Esophagus (tissue), 2 donors: ENCODE measurements at regions not wholly inside any gene's neighbourhood (a gene's known extent, or its start where the extent isn't known, plus 50 kb on each side); places are given as distances from the start of the nearest gene placed in this dataset.
"Not testable (repeated sequence)": the region's sequence is repeated elsewhere in the genome, so short reads cannot be mapped to it uniquely, and the experiment has no call there.

Source experiments
- H3K27ac ChIP-seq, 2 donors: one replicate each; pipeline ENCODE4 v1.5.1; 2013; ENCODE audit warnings: low read depth in 2 of 2, mild to moderate bottlenecking in 2 of 2, inconsistent platforms in 1 of 2, low read length in 1 of 2, moderate library complexity in 1 of 2
- H3K27me3 ChIP-seq, 2 donors: one replicate each; pipeline ENCODE4 v1.6.1; 2013; ENCODE audit warnings: low read length in 2 of 2, control low read depth in 1 of 2, mild to moderate bottlenecking in 1 of 2; ENCODE audit not compliant: insufficient read depth in 2 of 2, control insufficient read depth in 1 of 2
- H3K36me3 ChIP-seq, 2 donors: one replicate each; pipeline ENCODE4 v1.6.1; 2013; ENCODE audit warnings: low read length in 1 of 2; ENCODE audit not compliant: control insufficient read depth in 2 of 2, insufficient read depth in 2 of 2
- H3K4me1 ChIP-seq, 2 donors: one replicate each; pipeline ENCODE4 v1.6.1; 2013; ENCODE audit warnings: low read length in 1 of 2; ENCODE audit not compliant: control insufficient read depth in 2 of 2, insufficient read depth in 2 of 2
- H3K4me3 ChIP-seq, 2 donors: one replicate each; pipeline ENCODE4 v1.5.1; 2013; ENCODE audit warnings: low read length in 2 of 2, mild to moderate bottlenecking in 2 of 2, low read depth in 1 of 2, moderate library complexity in 1 of 2
- H3K9me3 ChIP-seq, 2 donors: one replicate each; pipeline ENCODE4 v1.6.1; 2013; ENCODE audit warnings: mild to moderate bottlenecking in 2 of 2, low read depth in 1 of 2, low read length in 1 of 2, moderate library complexity in 1 of 2; ENCODE audit not compliant: control insufficient read depth in 2 of 2, insufficient read depth in 1 of 2
- WGBS, 2 donors: extraction: QIAGEN DNeasy Blood & Tissue Kit; methylation state at CpG; one replicate each; pipeline ENCODE4 v1.1.7; 2013; 5-methylcytosine and 5-hydroxymethylcytosine counted together
- donor health status: healthy with polysubstance abuse.
- donor health status: Bipolar disorder and iron deficiency.

GRCh38 chr2:175728032-175728431 is 274.0 kb downstream of the LNPK start:
- Histone ChIP-seq H3K27ac (no peak overlapping the region), H3K36me3 (no peaks in the 10 kb centered on the region), H3K27me3 (peaks cover 0 to 2% of the 10 kb centered on the region in 2 donors), H3K4me1 (no peaks in the 10 kb centered on the region), H3K4me3 (no peak overlapping the region), H3K9me3 (peaks cover 2 to 3% of the 10 kb centered on the region in 2 donors)
- 75 to 81% methylated on average over 4 of the region's 4 CpGs for WGBS, 2 donors

- no peaks in the 10 kb centered on the region for H3K4me1 ChIP-seq
- peaks cover 2 to 3% of the 10 kb centered on the region in 2 donors for H3K9me3 ChIP-seq
- H3K27me3 ChIP-seq: peaks cover 0 to 2% of the 10 kb centered on the region in 2 donors
- H3K4me3 ChIP-seq: no peak overlapping the region
- H3K36me3 ChIP-seq: no peaks in the 10 kb centered on the region
- 18 to 22% methylated on average over 2 of the region's 2 CpGs for WGBS, 2 donors
- H3K27ac ChIP-seq: no peak overlapping the region
These were observed 275.8 kb downstream of the LNPK start for GRCh38 chr2:175726223-175726622.

GRCh38 chr2:175709248-175709647 is 292.8 kb downstream of the LNPK start:
- H3K36me3 ChIP-seq: no peaks in the 10 kb centered on the region
- 62 to 67% methylated on average over 6 of the region's 6 CpGs for WGBS, 2 donors
- H3K27ac ChIP-seq: no peak overlapping the region
- no peaks in the 10 kb centered on the region for H3K27me3 ChIP-seq
- H3K9me3 ChIP-seq: peaks cover 2% of the 10 kb centered on the region in 2 donors
- H3K4me1 ChIP-seq: no peaks in the 10 kb centered on the region
- H3K4me3 ChIP-seq: no peak overlapping the region

GRCh38 chr2:175707322-175707721 is 294.7 kb downstream of the LNPK start:
- no peaks in the 10 kb centered on the region for H3K27me3 ChIP-seq
- WGBS, 2 donors: 75 to 79% methylated on average over 8 of the region's 8 CpGs
- H3K27ac ChIP-seq: no peak overlapping the region
- H3K4me3 ChIP-seq: no peak overlapping the region
- H3K36me3 ChIP-seq: no peaks in the 10 kb centered on the region
- no peaks in the 10 kb centered on the region for H3K4me1 ChIP-seq
- peaks cover 2% of the 10 kb centered on the region in 2 donors for H3K9me3 ChIP-seq

GRCh38 chr2:175704568-175704967 is 297.5 kb downstream of the LNPK start:
- H3K27ac ChIP-seq, H3K4me1 ChIP-seq, H3K9me3 ChIP-seq, H3K27me3 ChIP-seq, H3K4me3 ChIP-seq, H3K36me3 ChIP-seq: not testable (repeated sequence)
- 94% methylated on average over 18 to 22 of the region's 22 CpGs for WGBS, 2 donors

GRCh38 chr2:175698061-175698460 is 304.0 kb downstream of the LNPK start:
- no peaks in the 10 kb centered on the region for H3K36me3 ChIP-seq
- WGBS, 2 donors: 86 to 90% methylated on average over 1 of the region's 1 CpG
- no peaks in the 10 kb centered on the region for H3K4me1 ChIP-seq
- H3K9me3 ChIP-seq: no peaks in the 10 kb centered on the region
- H3K27ac ChIP-seq: no peak overlapping the region
- H3K27me3 ChIP-seq: no peaks in the 10 kb centered on the region
- no peak overlapping the region for H3K4me3 ChIP-seq

GRCh38 chr2:175690113-175690837 is 311.8 kb downstream of the LNPK start:
- no peak overlapping the region for H3K27ac ChIP-seq
- H3K36me3 ChIP-seq: no peaks in the 10 kb centered on the region
- 26 to 29% methylated on average over 4 of the region's 4 CpGs for WGBS, 2 donors

GRCh38 chr2:175688243-175688642 is 313.8 kb downstream of the LNPK start:
- Histone ChIP-seq H3K4me3 (no peak overlapping the region), H3K27me3 (peaks cover 0 to 3% of the 10 kb centered on the region in 2 donors), H3K4me1 (no peaks in the 10 kb centered on the region), H3K27ac (no peak overlapping the region), H3K36me3 (no peaks in the 10 kb centered on the region), H3K9me3 (no peaks in the 10 kb centered on the region)
- 91% methylated on average over 4 of the region's 4 CpGs for WGBS, 2 donors

More at GRCh38 chr2:175690113-175690837, 311.8 kb downstream of the LNPK start:
- Histone ChIP-seq H3K27me3 (no peaks in the 10 kb centered on the region), H3K9me3 (no peaks in the 10 kb centered on the region), H3K4me1 (no peaks in the 10 kb centered on the region), H3K4me3 (no peak overlapping the region)

- Histone ChIP-seq H3K27me3 (peaks cover 0 to 3% of the 10 kb centered on the region in 2 donors), H3K36me3 (no peaks in the 10 kb centered on the region), H3K4me1 (no peaks in the 10 kb centered on the region), H3K27ac (no peak overlapping the region), H3K4me3 (no peak overlapping the region), H3K9me3 (no peaks in the 10 kb centered on the region)
- WGBS, 2 donors: 71 to 73% methylated on average over 6 of the region's 6 CpGs
These were observed 314.6 kb downstream of the LNPK start for GRCh38 chr2:175687465-175687864.

- Histone ChIP-seq H3K9me3 (no peaks in the 10 kb centered on the region), H3K4me1 (no peaks in the 10 kb centered on the region), H3K36me3 (no peaks in the 10 kb centered on the region), H3K27ac (no peak overlapping the region), H3K4me3 (no peak overlapping the region), H3K27me3 (peaks cover 0 to 3% of the 10 kb centered on the region in 2 donors)
- 63 to 81% methylated on average over 7 of the region's 7 CpGs for WGBS, 2 donors
These were observed 316.1 kb downstream of the LNPK start for GRCh38 chr2:175686002-175686401.
